ENCODE measurements at regions not wholly inside any gene's neighbourhood (a gene's known extent, or its start where the extent isn't known, plus 50 kb on each side); places are given as distances from the start of the nearest gene placed in this dataset.

- TF ChIP-seq CTCF (IDR thresholded peaks at IDR 0.05) (no peak), SMC3 (IDR thresholded peaks at IDR 0.05; ENCODE audit: low read depth, low read length) (no peak), TAF1 (IDR thresholded peaks at IDR 0.05; ENCODE audit: borderline replicate concordance, low read depth, low read length) (no peak), RXRA (IDR thresholded peaks at IDR 0.05; ENCODE audit: borderline replicate concordance, low read depth) (no peak), ELF1 (IDR thresholded peaks at IDR 0.05) (no peak)
- TF ChIP-seq, protein P1, sequence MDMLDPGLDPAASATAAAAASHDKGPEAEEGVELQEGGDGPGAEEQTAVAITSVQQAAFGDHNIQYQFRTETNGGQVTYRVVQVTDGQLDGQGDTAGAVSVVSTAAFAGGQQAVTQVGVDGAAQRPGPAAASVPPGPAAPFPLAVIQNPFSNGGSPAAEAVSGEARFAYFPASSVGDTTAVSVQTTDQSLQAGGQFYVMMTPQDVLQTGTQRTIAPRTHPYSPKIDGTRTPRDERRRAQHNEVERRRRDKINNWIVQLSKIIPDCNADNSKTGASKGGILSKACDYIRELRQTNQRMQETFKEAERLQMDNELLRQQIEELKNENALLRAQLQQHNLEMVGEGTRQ (IDR thresholded peaks at IDR 0.05; ENCODE audit: borderline replicate concordance, low read depth, low read length): no peak
These were observed 376.9 kb downstream of the RND3 start for GRCh38 chr2:150110548-150110947.
